H1 (cell line): ENCODE measurements at regions not wholly inside any gene's neighbourhood (a gene's known extent, or its start where the extent isn't known, plus 50 kb on each side); places are given as distances from the start of the nearest gene placed in this dataset.

Source experiments
- CTCF ChIA-PET: fragments of 300-600 bp; sonication (Branson Sonifier 250); formaldehyde crosslinking; loops from one replicate; lab custom pipeline; 2021; ENCODE audit not compliant: partially characterized antibody; lab: Charles Lee
- POLR2A ChIA-PET: fragments of 300-600 bp; sonication (Branson Sonifier 250); formaldehyde crosslinking; loops from one replicate; lab custom pipeline; 2021; ENCODE audit warnings: inconsistent platforms; ENCODE audit not compliant: partially characterized antibody; lab: Charles Lee
- DNase-seq, 2 experiments: peaks; one replicate each; pipeline versions ENCODE4 v3.0.0 to v3.0.0-alpha.2; 2010 to 2022; ENCODE audit warnings: low spot score in 2 of 2, low read depth in 1 of 2, mixed read lengths in 1 of 2
- FAIRE-seq: peaks from 2 replicates; lab custom pipeline; 2011; peaks lifted over from hg19 to GRCh38; lab: Jason Lieb, UNC
- H2AFZ ChIP-seq: 2 replicates; pipeline ENCODE4 v1.8.1; 2012; ENCODE audit warnings: low read length, inconsistent platforms
- H2AK5ac ChIP-seq: 2 replicates; pipeline ENCODE4 v1.6.1; 2013; ENCODE audit warnings: low read depth, low read length
- H2BK120ac ChIP-seq: replicated peaks from 2 replicates; pipeline ENCODE3; 2013; ENCODE audit warnings: low read depth, low read length, inconsistent platforms
- H2BK12ac ChIP-seq: 2 replicates; pipeline ENCODE4 v1.6.1; 2013; ENCODE audit warnings: low read depth, low read length
- H2BK15ac ChIP-seq: 2 replicates; pipeline ENCODE4 v1.6.1; 2013; ENCODE audit warnings: low read length
- H2BK20ac ChIP-seq: 2 replicates; pipeline ENCODE4 v1.6.1; 2013; ENCODE audit warnings: low read length
- H2BK5ac ChIP-seq: 2 replicates; pipeline ENCODE4 v1.6.1; 2013; ENCODE audit warnings: low read depth, low read length
- H3K14ac ChIP-seq: 2 replicates; pipeline ENCODE4 v1.6.1; 2013; ENCODE audit warnings: inconsistent platforms; ENCODE audit not compliant: insufficient read length
- H3K18ac ChIP-seq: 2 replicates; pipeline ENCODE4 v1.6.1; 2013; ENCODE audit warnings: low read length; ENCODE audit errors: extremely low read depth
- H3K23ac ChIP-seq: 2 replicates; pipeline ENCODE4 v1.6.1; 2013; ENCODE audit warnings: inconsistent platforms; ENCODE audit not compliant: insufficient read length
- H3K23me2 ChIP-seq: 2 replicates; pipeline ENCODE4 v1.6.1; 2013; ENCODE audit warnings: low read depth, low read length
- H3K27ac ChIP-seq: 2 replicates; pipeline ENCODE4 v1.6.1; 2011; ENCODE audit warnings: low read depth, low read length, inconsistent platforms
- H3K27me3 ChIP-seq, 4 experiments: replicated peaks in 1 of 4; 1 replicate in 1 of 4; 2 replicates in 3 of 4; pipeline versions ENCODE4 v1.6.1 to v1.8.1; 2011 to 2013; ENCODE audit warnings: low read length in 3 of 4, mild to moderate bottlenecking in 3 of 4, inconsistent platforms in 2 of 4, mixed read lengths in 2 of 4, moderate library complexity in 1 of 4; ENCODE audit not compliant: control insufficient read depth in 3 of 4, insufficient read depth in 3 of 4; ENCODE audit errors: extremely low read depth in 1 of 4
- H3K36me3 ChIP-seq, 4 experiments: 2 replicates each; pipeline versions ENCODE4 v1.6.1 to v1.8.1; 2011 to 2013; ENCODE audit warnings: mild to moderate bottlenecking in 4 of 4, low read length in 3 of 4, moderate library complexity in 2 of 4, control low read depth in 1 of 4, inconsistent platforms in 1 of 4; ENCODE audit not compliant: insufficient read depth in 4 of 4, control insufficient read depth in 2 of 4
- H3K4ac ChIP-seq: replicated peaks from 2 replicates; pipeline ENCODE3; 2013; ENCODE audit warnings: low read length, low read depth, mixed read lengths, inconsistent platforms; ENCODE audit not compliant: insufficient read length
- H3K4me1 ChIP-seq, 4 experiments: replicated peaks in 1 of 4; 1 replicate in 1 of 4; 2 replicates in 3 of 4; pipeline versions ENCODE4 v1.6.1 to v1.8.1; 2011 to 2013; ENCODE audit warnings: low read length in 3 of 4, inconsistent platforms in 2 of 4, mixed read lengths in 1 of 4; ENCODE audit not compliant: insufficient read depth in 4 of 4, control insufficient read depth in 3 of 4
- H3K4me2 ChIP-seq, 2 experiments: 2 replicates each; pipeline versions ENCODE4 v1.6.1 to v1.8.1; 2011 to 2013; ENCODE audit warnings: low read depth in 2 of 2, low read length in 2 of 2, control low read depth in 1 of 2, inconsistent platforms in 1 of 2, mild to moderate bottlenecking in 1 of 2; ENCODE audit not compliant: insufficient read depth in 1 of 2
- H3K4me3 ChIP-seq, 4 experiments: fragments of 200-600, 300-600 bp in 1 of 4; sonication (generic), shearing (Covaris generic), sonication (Bioruptor Twin) in 1 of 4; 2 replicates each; pipeline versions ENCODE4 v1.5.1 to v1.8.1; 2011 to 2016; ENCODE audit warnings: low read length in 4 of 4, low read depth in 3 of 4, control low read depth in 2 of 4, inconsistent platforms in 2 of 4, mild to moderate bottlenecking in 2 of 4, mixed read lengths in 1 of 4, moderate library complexity in 1 of 4; ENCODE audit not compliant: insufficient read depth in 2 of 4; ENCODE audit errors: extremely low read depth in 1 of 4
- H3K56ac ChIP-seq: replicated peaks from 2 replicates; pipeline ENCODE3; 2013; ENCODE audit warnings: low read depth, mild to moderate bottlenecking, mixed read lengths, low read length, inconsistent platforms; ENCODE audit not compliant: insufficient read length
- H3K79me1 ChIP-seq: 2 replicates; pipeline ENCODE4 v1.6.1; 2013; ENCODE audit warnings: low read depth, low read length, control low read depth
- H3K79me2 ChIP-seq, 2 experiments: 2 replicates each; pipeline versions ENCODE4 v1.6.1 to v1.8.1; 2012 to 2013; ENCODE audit warnings: low read length in 2 of 2, mild to moderate bottlenecking in 2 of 2, inconsistent platforms in 1 of 2; ENCODE audit not compliant: insufficient read depth in 2 of 2, control insufficient read depth in 1 of 2
- H3K9ac ChIP-seq, 4 experiments: replicated peaks in 1 of 4; 1 replicate in 1 of 4; 2 replicates in 3 of 4; pipeline versions ENCODE4 v1.6.1 to v1.8.1; 2011 to 2013; ENCODE audit warnings: low read depth in 3 of 4, low read length in 3 of 4, control low read depth in 2 of 4, mild to moderate bottlenecking in 2 of 4, moderate library complexity in 2 of 4, inconsistent platforms in 1 of 4; ENCODE audit errors: extremely low read depth in 1 of 4
- H3K9me3 ChIP-seq, 2 experiments: 2 replicates each; pipeline versions ENCODE4 v1.6.1 to v1.8.1; 2012 to 2013; ENCODE audit warnings: mild to moderate bottlenecking in 2 of 2, moderate library complexity in 2 of 2, control low read depth in 1 of 2, inconsistent platforms in 1 of 2, low read depth in 1 of 2, low read length in 1 of 2, mixed read lengths in 1 of 2; ENCODE audit not compliant: insufficient read depth in 2 of 2
- H4K20me1 ChIP-seq, 2 experiments: replicated peaks in 1 of 2; 2 replicates each; pipeline versions ENCODE3 to v1.8.1; 2011 to 2013; ENCODE audit warnings: inconsistent platforms in 2 of 2, low read length in 2 of 2, mild to moderate bottlenecking in 1 of 2; ENCODE audit not compliant: insufficient read depth in 2 of 2, control insufficient read depth in 1 of 2
- H4K5ac ChIP-seq: 2 replicates; pipeline ENCODE4 v1.6.1; 2013; ENCODE audit warnings: low read length, low read depth, mixed read lengths, inconsistent platforms; ENCODE audit not compliant: insufficient read length
- H4K8ac ChIP-seq: 2 replicates; pipeline ENCODE4 v1.8.0; 2013; ENCODE audit warnings: mild to moderate bottlenecking, moderate library complexity, low read length, inconsistent platforms; ENCODE audit not compliant: insufficient read depth; ENCODE audit errors: extremely low read depth
- H4K91ac ChIP-seq: replicated peaks from 2 replicates; pipeline ENCODE3; 2013; ENCODE audit warnings: low read length, mixed read lengths, inconsistent platforms; ENCODE audit not compliant: insufficient read length
- CREB1 ChIP-seq: IDR thresholded peaks from 2 replicates; pipeline ENCODE4 v1.6.1; 2012; ENCODE audit warnings: inconsistent platforms
- GABPA ChIP-seq: IDR thresholded peaks from 2 replicates; pipeline ENCODE4 v1.6.1; 2011; ENCODE audit warnings: mild to moderate bottlenecking, low read length, moderate library complexity, borderline replicate concordance; ENCODE audit not compliant: insufficient read depth
- JUN ChIP-seq: IDR thresholded peaks from 2 replicates; pipeline ENCODE4 v1.6.1; 2011; ENCODE audit warnings: low read depth, mild to moderate bottlenecking, improper control_type of control experiment, low read length
- NRF1 ChIP-seq: IDR thresholded peaks from 2 replicates; pipeline ENCODE4 v1.6.1; 2011; ENCODE audit warnings: mild to moderate bottlenecking, low read depth, low read length, improper control_type of control experiment
- RBBP5 ChIP-seq: IDR thresholded peaks from 2 replicates; pipeline ENCODE4 v1.7.1; 2012; ENCODE audit warnings: low read depth, mild to moderate bottlenecking, inconsistent platforms, low read length, moderate library complexity, borderline replicate concordance
- SIN3A ChIP-seq, 2 experiments: IDR thresholded peaks in 1 of 2; conservative IDR thresholded peaks in 1 of 2; 2 replicates each; pipeline ENCODE4 v1.6.1; 2011 to 2012; ENCODE audit warnings: low read length in 2 of 2, improper control_type of control experiment in 1 of 2, low read depth in 1 of 2, mild to moderate bottlenecking in 1 of 2
- TAF7 ChIP-seq: optimal IDR thresholded peaks from 2 replicates; pipeline ENCODE3; 2011; ENCODE audit warnings: low read depth, mild to moderate bottlenecking, inconsistent platforms, low read length, moderate library complexity, borderline replicate concordance
- TCF12 ChIP-seq: IDR thresholded peaks from 2 replicates; pipeline ENCODE4 v1.6.1; 2011; ENCODE audit warnings: low read depth, mild to moderate bottlenecking, low read length
- ZNF274 ChIP-seq: IDR thresholded peaks from 2 replicates; pipeline ENCODE4 v1.7.0; 2012; ENCODE audit warnings: low read length, borderline replicate concordance; ENCODE audit errors: extremely low read depth
- WGBS, 2 experiments: shearing (Covaris generic) in 1 of 2; methylation state at CpG; one replicate each; pipeline versions ENCODE4 v1.1.6 to v1.1.7; 2013 to 2015; ENCODE audit warnings: low lambda C conversion rate in 2 of 2, mixed read lengths in 2 of 2, inconsistent platforms in 1 of 2, low coverage in 1 of 2, missing lambda C conversion rate in 1 of 2; ENCODE audit not compliant: insufficient replicate concordance in 2 of 2, insufficient coverage in 1 of 2, insufficient read length in 1 of 2; ENCODE audit errors: extremely low coverage in 1 of 2, missing lambda C conversion rate in 1 of 2; 5-methylcytosine and 5-hydroxymethylcytosine counted together

DNA sequence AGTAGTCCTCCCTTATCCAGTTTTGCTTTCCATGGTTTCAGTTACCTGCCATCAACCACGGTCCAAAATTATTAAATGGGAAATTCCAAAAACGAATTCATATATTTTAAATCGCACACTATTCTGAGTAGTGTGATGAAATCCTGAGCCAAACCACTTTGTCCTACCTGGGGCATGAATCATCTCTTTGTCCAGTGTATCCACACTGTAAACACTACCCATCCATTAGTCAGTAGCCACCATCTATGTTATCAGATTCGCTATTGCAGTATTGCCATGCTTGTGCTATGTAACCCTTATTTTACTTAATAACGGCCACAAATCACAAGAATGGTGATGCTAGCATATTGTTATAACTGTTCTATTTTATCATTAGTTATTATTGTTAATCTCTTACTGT is 704.6 kb downstream of the SMARCA1 start:
- Histone ChIP-seq H3K23ac (no peak overlapping the region), H3K36me3 (no peaks in the 10 kb centered on the region), H2BK5ac (no peak overlapping the region), H3K4me1 (no peaks in the 10 kb centered on the region), H3K4ac (no peak overlapping the region), H2BK120ac (no peak overlapping the region), H3K23me2 (no peaks in the 10 kb centered on the region), H3K9me3 (no peaks in the 10 kb centered on the region), H4K8ac (no peak overlapping the region), H2BK15ac (no peak overlapping the region), H3K4me2 (no peak overlapping the region), H2AK5ac (no peak overlapping the region), H3K4me3 (no peak overlapping the region), H3K27me3 (no peaks in the 10 kb centered on the region), H3K9ac (no peak overlapping the region), H2BK20ac (no peak overlapping the region), H3K79me1 (no peaks in the 10 kb centered on the region), H3K79me2 (no peaks in the 10 kb centered on the region), H3K27ac (no peak overlapping the region), H4K5ac (no peak overlapping the region), H3K14ac (no peak overlapping the region), H3K56ac (no peak overlapping the region), H4K20me1 (no peaks in the 10 kb centered on the region), H3K18ac (no peak overlapping the region), H2BK12ac (no peak overlapping the region), H2AFZ (no peak overlapping the region), H4K91ac (no peak overlapping the region)
- POLR2A ChIA-PET, result no interaction called here
- CTCF ChIA-PET, result interaction anchor here (1.0 to 4.4 kb wide), 3 partner anchors 18 to 156 kb away, joined by 4 to 24 read pairs (median 20); no protein-coding TSS in a partner anchor
- WGBS, 2 experiments, result 87% methylated on average over 5 of the region's 5 CpGs; no CpG with 5 or more reads in 1 of the 2 experiments
- TF ChIP-seq ZNF274 (no peak), TAF7 (no peak), TCF12 (no peak), GABPA (no peak), RBBP5 (no peak), NRF1 (no peak), JUN (no peak), CREB1 (no peak), SIN3A (conservative IDR thresholded peaks at IDR 0.05 in 1 of 2, IDR thresholded peaks at IDR 0.05 in 1 of 2; ENCODE audit: low read depth in 1 of 2, low read length in 2 of 2) (no peak)
- DNase-seq (no peak), FAIRE-seq (no peak)
